ENCODE measurements at regions not wholly inside any gene's neighbourhood (a gene's known extent, or its start where the extent isn't known, plus 50 kb on each side); places are given as distances from the start of the nearest gene placed in this dataset.

DNA sequence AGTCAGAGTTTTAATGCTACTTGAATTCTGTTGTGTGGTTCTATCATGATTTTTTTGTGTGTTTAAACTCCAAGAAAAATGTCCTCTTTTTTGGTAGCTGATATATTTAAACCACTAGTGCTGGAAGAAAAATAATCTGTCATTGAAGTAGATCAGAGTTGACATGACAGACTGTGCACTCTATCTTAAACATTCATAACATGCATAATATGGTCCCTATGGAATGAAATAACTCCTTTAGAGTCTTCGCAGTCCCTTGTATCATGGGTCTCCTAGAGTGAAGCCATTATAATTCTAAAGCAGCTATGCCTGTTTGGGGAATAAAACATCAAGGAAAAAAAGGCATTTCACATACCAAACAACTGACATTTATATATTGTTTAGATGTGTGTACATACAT, 282.7 kb upstream of the CITED2 start:
- TF ChIP-seq, protein P1, sequence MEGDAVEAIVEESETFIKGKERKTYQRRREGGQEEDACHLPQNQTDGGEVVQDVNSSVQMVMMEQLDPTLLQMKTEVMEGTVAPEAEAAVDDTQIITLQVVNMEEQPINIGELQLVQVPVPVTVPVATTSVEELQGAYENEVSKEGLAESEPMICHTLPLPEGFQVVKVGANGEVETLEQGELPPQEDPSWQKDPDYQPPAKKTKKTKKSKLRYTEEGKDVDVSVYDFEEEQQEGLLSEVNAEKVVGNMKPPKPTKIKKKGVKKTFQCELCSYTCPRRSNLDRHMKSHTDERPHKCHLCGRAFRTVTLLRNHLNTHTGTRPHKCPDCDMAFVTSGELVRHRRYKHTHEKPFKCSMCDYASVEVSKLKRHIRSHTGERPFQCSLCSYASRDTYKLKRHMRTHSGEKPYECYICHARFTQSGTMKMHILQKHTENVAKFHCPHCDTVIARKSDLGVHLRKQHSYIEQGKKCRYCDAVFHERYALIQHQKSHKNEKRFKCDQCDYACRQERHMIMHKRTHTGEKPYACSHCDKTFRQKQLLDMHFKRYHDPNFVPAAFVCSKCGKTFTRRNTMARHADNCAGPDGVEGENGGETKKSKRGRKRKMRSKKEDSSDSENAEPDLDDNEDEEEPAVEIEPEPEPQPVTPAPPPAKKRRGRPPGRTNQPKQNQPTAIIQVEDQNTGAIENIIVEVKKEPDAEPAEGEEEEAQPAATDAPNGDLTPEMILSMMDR (IDR thresholded peaks at IDR 0.05; ENCODE audit: poor library complexity) = no peak
- no peak for TF ChIP-seq EZH2phosphoT487 (IDR thresholded peaks at IDR 0.05; ENCODE audit: low read depth, severe bottlenecking, unreplicated experiment)

All from hepatocyte (in vitro differentiated cells).